Sigmoid colon (tissue), 6 donors: ENCODE measurements at regions not wholly inside any gene's neighbourhood (a gene's known extent, or its start where the extent isn't known, plus 50 kb on each side); places are given as distances from the start of the nearest gene placed in this dataset.
A peak's percentile ranks its signal among the peaks of the same experiment; 100 is the strongest.

Source experiments
- DNase-seq: peaks from one replicate; pipeline ENCODE4 v3.0.0-alpha.2; 2019
- H3K27ac ChIP-seq, 4 donors: fragments of 200-600 bp; sonication (generic); one replicate each; pipeline ENCODE4 v1.5.1; 2016 to 2019; ENCODE audit warnings: mild to moderate bottlenecking in 1 of 4
- H3K27me3 ChIP-seq, 3 donors: fragments of 200-600 bp; sonication (generic); one replicate each; pipeline ENCODE4 v1.5.1; 2019; ENCODE audit warnings: mild to moderate bottlenecking in 1 of 3
- H3K36me3 ChIP-seq, 4 donors: fragments of 200-600 bp; sonication (generic); one replicate each; pipeline ENCODE4 v1.5.1; 2016 to 2019
- H3K4me1 ChIP-seq, 4 donors: fragments of 200-600 bp; sonication (generic); one replicate each; pipeline ENCODE4 v1.5.1; 2017 to 2019
- H3K4me3 ChIP-seq, 4 donors: fragments of 200-600 bp; sonication (generic); one replicate each; pipeline ENCODE4 v1.5.1; 2017 to 2019; ENCODE audit warnings: mild to moderate bottlenecking in 2 of 4, moderate library complexity in 1 of 4
- H3K9me3 ChIP-seq, 4 donors: fragments of 200-600 bp in 3 of 4; sonication (generic) in 3 of 4; one replicate each; pipeline versions ENCODE4 v1.5.1 to v1.6.1; 2013 to 2019
- EP300 ChIP-seq, 4 donors: sonication (generic); formaldehyde crosslinking; IDR thresholded peaks; one replicate each; pipeline ENCODE4 v1.6.1; 2017; ENCODE audit warnings: antibody characterized with exemption in 4 of 4
- POLR2A ChIP-seq, 2 donors: fragments of 450-650 bp; IDR thresholded peaks; one replicate each; pipeline ENCODE4 v1.6.1; 2016; ENCODE audit warnings: antibody characterized with exemption in 2 of 2, mild to moderate bottlenecking in 2 of 2, moderate library complexity in 2 of 2
- POLR2AphosphoS5 ChIP-seq, 4 donors: sonication (generic); formaldehyde crosslinking; IDR thresholded peaks; one replicate each; pipeline ENCODE4 v1.6.1; 2017; ENCODE audit warnings: antibody characterized with exemption in 4 of 4
- WGBS, 2 donors: extraction: QIAGEN DNeasy Blood & Tissue Kit; methylation state at CpG; one replicate each; pipeline ENCODE4 v1.1.7; 2013; 5-methylcytosine and 5-hydroxymethylcytosine counted together
- intact Hi-C: fragments of 100-400 bp; cut with DNase I; formaldehyde crosslinking; loops from one replicate; pipeline ENCODE4 v1.15.1; 2023
- TF ChIP-seq, protein P1 (sequence below), 4 experiments: fragments of 450-650 bp in 3 of 4; fragments of 200-600 bp in 1 of 4; IDR thresholded peaks; one replicate each; pipeline ENCODE4 v1.5.1; 2016 to 2019; ENCODE audit warnings: antibody characterized with exemption in 4 of 4, mild to moderate bottlenecking in 3 of 4, moderate library complexity in 2 of 4
- donor health status: healthy with polysubstance abuse.
- donor health status: healthy.

DNA sequence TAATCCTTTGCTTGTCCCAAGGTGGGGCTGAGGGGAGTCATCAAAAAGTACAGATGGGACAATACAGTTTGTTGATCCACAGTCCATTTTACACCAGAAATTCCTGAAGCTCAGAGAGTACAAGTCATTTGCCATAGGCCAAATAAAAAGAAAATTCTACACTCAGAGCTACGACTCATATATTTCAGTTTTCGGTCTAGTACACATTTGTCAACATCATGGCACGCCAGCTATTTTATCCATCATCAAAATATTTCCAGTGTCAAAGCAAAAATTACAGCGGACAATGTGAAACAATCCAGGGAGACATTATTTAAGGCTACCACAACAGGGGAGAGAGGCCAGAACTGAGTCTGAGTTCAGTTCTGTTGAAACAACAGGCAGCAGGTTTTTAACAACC lies 587.5 kb upstream of the DSEL start:
- no peak overlapping the region for H3K4me3 ChIP-seq
- peak overlapping the region in 1 of 4 donors; percentile 50 for H3K27ac ChIP-seq
- intact Hi-C loops: no loop called here
- H3K27me3 ChIP-seq: no peaks in the 10 kb centered on the region
- no peak for TF ChIP-seq EP300 (IDR thresholded peaks at IDR 0.05)
- TF ChIP-seq POLR2AphosphoS5 (IDR thresholded peaks at IDR 0.05): peak in 1 of 4 donors; percentile 45
- H3K36me3 ChIP-seq: no peaks in the 10 kb centered on the region
- no peaks in the 10 kb centered on the region for H3K9me3 ChIP-seq
- 91 to 92% methylated on average over 4 of the region's 4 CpGs for WGBS, 2 donors
- DNase-seq: no peak
- no peaks in the 10 kb centered on the region for H3K4me1 ChIP-seq

DNA sequence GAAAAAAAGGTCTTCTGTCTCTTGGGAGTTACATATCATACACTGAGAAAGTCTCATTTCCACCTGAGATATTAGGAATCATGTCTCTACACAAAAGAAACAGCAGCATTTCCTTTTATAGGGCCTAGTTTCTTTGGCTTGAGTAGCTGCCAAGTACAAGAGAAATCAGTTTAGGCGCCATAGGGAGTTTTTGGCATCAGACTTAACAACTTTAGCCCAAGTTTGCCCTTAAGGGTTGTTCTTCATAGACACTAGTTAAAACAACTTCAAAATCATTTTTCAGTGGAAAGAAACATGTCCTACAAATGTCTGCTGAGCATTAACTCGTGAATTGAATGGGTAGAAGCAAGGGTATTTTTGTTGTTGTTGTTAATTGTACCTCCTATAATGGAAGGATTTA lies 587.0 kb upstream of the DSEL start:
- Histone ChIP-seq H3K9me3 (no peaks in the 10 kb centered on the region), H3K27ac (peak overlapping the region in 1 of 4 donors; percentile 50), H3K4me1 (no peaks in the 10 kb centered on the region), H3K36me3 (no peaks in the 10 kb centered on the region), H3K4me3 (no peak overlapping the region), H3K27me3 (no peaks in the 10 kb centered on the region)
- DNase-seq: no peak
- WGBS, 2 donors: 33 to 68% methylated on average over 2 of the region's 2 CpGs
- no peak for TF ChIP-seq POLR2A (IDR thresholded peaks at IDR 0.05)
- TF ChIP-seq, protein P1, sequence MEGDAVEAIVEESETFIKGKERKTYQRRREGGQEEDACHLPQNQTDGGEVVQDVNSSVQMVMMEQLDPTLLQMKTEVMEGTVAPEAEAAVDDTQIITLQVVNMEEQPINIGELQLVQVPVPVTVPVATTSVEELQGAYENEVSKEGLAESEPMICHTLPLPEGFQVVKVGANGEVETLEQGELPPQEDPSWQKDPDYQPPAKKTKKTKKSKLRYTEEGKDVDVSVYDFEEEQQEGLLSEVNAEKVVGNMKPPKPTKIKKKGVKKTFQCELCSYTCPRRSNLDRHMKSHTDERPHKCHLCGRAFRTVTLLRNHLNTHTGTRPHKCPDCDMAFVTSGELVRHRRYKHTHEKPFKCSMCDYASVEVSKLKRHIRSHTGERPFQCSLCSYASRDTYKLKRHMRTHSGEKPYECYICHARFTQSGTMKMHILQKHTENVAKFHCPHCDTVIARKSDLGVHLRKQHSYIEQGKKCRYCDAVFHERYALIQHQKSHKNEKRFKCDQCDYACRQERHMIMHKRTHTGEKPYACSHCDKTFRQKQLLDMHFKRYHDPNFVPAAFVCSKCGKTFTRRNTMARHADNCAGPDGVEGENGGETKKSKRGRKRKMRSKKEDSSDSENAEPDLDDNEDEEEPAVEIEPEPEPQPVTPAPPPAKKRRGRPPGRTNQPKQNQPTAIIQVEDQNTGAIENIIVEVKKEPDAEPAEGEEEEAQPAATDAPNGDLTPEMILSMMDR (IDR thresholded peaks at IDR 0.05): no peak
- no peak for TF ChIP-seq EP300 (IDR thresholded peaks at IDR 0.05)
- TF ChIP-seq POLR2AphosphoS5 (IDR thresholded peaks at IDR 0.05): no peak
- intact Hi-C loops: no loop called here

DNA sequence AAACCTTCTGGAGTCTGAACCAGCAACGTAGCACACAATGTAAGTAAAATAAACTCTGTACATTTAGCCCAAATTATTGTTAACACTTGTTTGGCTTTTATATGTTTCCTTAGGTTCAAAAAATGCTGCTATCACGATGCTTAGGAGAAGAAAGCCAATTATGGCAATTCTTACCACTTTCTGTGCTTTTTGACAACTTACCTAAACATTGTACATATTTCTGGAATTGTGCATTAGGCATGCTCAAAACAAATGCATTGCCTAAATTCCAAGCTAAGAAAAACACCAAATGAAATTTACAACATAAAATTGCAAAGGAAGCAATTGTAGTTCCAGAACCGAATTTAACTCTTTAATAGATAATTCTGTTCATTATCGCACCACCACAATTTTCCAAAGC lies 585.6 kb upstream of the DSEL start:
- 47 to 65% methylated on average over 4 of the region's 4 CpGs for WGBS, 2 donors
- intact Hi-C loops: no loop called here
- Histone ChIP-seq H3K27ac (no peak overlapping the region), H3K36me3 (no peaks in the 10 kb centered on the region), H3K9me3 (no peaks in the 10 kb centered on the region), H3K4me3 (no peak overlapping the region), H3K4me1 (no peaks in the 10 kb centered on the region), H3K27me3 (no peaks in the 10 kb centered on the region)
- TF ChIP-seq, protein P1 (IDR thresholded peaks at IDR 0.05): no peak
- TF ChIP-seq EP300 (IDR thresholded peaks at IDR 0.05) (no peak), POLR2A (IDR thresholded peaks at IDR 0.05) (no peak), POLR2AphosphoS5 (IDR thresholded peaks at IDR 0.05) (no peak)
- no peak for DNase-seq

DNA sequence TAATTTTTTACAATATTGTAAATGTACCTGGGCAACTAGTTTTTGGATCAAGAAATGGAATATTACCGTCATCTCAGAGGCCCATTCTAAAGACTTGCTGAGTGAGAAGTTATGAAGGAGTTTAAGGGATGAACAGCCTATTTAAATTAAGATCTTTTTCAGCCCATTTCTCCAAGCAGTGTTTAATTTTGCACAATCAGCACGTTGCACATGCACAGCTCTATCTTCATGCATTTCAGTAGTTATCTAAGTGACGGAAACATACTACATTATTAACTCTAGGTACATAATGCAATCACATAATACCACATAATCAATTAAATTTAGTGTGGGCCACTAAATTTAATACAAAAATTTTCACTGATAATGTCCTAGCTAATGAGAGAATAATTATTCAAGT lies 582.1 kb upstream of the DSEL start:
- intact Hi-C loops: no loop called here
- WGBS, 2 donors: 68 to 69% methylated on average over 3 of the region's 3 CpGs

DNA sequence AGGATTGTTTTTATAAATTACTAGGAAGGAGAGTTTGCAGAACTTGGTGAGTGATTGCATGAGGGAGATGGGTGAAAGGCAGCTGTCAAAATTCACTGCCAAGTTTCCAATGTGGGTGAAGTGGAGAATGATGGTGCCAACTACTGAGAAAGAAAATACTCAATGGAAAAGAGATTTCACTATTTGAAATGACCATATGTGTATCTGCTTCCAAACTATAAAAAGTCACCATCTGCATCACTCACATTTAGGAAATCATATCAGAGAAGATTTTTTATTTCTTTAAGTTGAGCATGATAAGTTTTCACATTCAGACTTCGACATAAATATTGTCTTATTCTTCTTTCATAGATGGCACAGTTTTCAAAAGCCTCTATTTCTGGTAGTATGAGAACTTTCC lies 570.0 kb upstream of the DSEL start:
- no peaks in the 10 kb centered on the region for H3K4me1 ChIP-seq
- intact Hi-C loops: no loop called here

More for the DNA sequence above, 582.1 kb upstream of the DSEL start:
- no peak overlapping the region for H3K4me3 ChIP-seq
- H3K36me3 ChIP-seq: no peaks in the 10 kb centered on the region
- no peak overlapping the region for H3K27ac ChIP-seq
- TF ChIP-seq, protein P1 (IDR thresholded peaks at IDR 0.05): no peak
- TF ChIP-seq EP300 (IDR thresholded peaks at IDR 0.05): no peak
- TF ChIP-seq POLR2A (IDR thresholded peaks at IDR 0.05): no peak
- no peak for TF ChIP-seq POLR2AphosphoS5 (IDR thresholded peaks at IDR 0.05)
- no peak for DNase-seq
- no peaks in the 10 kb centered on the region for H3K27me3 ChIP-seq
- no peaks in the 10 kb centered on the region for H3K9me3 ChIP-seq
- H3K4me1 ChIP-seq: no peaks in the 10 kb centered on the region

More for the DNA sequence above, 570.0 kb upstream of the DSEL start:
- H3K36me3 ChIP-seq: no peaks in the 10 kb centered on the region
- TF ChIP-seq EP300 (IDR thresholded peaks at IDR 0.05) (no peak), POLR2AphosphoS5 (IDR thresholded peaks at IDR 0.05) (no peak), POLR2A (IDR thresholded peaks at IDR 0.05) (no peak)
- TF ChIP-seq, protein P1 (IDR thresholded peaks at IDR 0.05): no peak
- WGBS, 2 donors: 59 to 68% methylated on average over 1 of the region's 1 CpG
- no peak overlapping the region for H3K4me3 ChIP-seq
- no peaks in the 10 kb centered on the region for H3K27me3 ChIP-seq
- no peak for DNase-seq
- no peak overlapping the region for H3K27ac ChIP-seq
- no peaks in the 10 kb centered on the region for H3K9me3 ChIP-seq
